ENCODE measurements at regions not wholly inside any gene's neighbourhood (a gene's known extent, or its start where the extent isn't known, plus 50 kb on each side); places are given as distances from the start of the nearest gene placed in this dataset.
"Not testable (repeated sequence)": the region's sequence is repeated elsewhere in the genome, so short reads cannot be mapped to it uniquely, and the experiment has no call there.

GRCh38 chr1:228892200-228892599 is 156.9 kb downstream of the RHOU start:
- DNase-seq (ENCODE audit: low spot score) = not testable (repeated sequence)

GRCh38 chr1:228894442-228894989 is 159.2 kb downstream of the RHOU start:
- no peak for DNase-seq (ENCODE audit: low spot score)

DNA sequence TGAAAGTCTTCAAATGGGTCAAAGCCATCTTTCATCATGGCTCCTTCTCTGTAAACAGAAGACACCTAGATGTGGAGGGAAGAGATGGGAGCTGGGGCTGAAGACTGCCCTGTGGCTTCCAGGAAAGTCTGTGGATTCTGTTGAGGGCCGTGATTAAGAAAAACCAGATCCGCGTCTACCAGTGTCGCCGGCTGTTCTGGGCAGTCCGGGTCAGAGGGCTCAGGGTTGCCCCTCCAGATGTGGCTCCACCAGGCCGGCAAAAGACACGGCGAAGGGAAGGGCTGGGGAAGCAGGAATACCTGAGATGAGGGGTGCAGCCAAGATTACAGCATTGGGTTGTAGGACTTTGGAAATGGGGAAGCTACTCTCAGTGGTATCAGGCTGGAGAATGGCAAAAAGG is 162.6 kb downstream of the RHOU start:
- no peak for DNase-seq (ENCODE audit: low spot score)

DNA sequence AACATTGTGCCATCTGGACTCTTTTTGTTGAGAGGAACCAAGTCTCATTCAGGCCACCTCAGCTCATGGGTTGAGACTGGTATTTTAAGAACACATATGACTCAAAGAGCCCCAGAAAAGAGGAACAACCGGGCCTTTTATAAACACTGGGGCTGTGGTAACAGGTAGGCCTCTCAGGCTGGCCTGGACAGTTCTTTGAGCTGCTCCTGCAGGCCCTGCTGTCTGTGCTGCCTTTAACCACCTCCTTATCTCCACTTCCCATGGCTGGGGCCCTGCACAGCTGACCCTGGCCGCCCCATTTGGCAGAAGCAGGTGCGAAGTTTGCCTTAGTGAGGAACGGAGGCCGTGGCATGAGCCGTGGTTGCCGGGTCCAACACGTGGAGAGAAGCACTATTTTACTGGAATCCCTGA is 163.3 kb downstream of the RHOU start:
- DNase-seq (ENCODE audit: low spot score) = no peak

- DNase-seq (ENCODE audit: low spot score) = no peak
Observed at GRCh38 chr1:228899421-228899956, 164.2 kb downstream of the RHOU start.

- DNase-seq (ENCODE audit: low spot score) = peak; percentile 95
Observed at GRCh38 chr1:228900099-228900885, 165.0 kb downstream of the RHOU start.

DNA sequence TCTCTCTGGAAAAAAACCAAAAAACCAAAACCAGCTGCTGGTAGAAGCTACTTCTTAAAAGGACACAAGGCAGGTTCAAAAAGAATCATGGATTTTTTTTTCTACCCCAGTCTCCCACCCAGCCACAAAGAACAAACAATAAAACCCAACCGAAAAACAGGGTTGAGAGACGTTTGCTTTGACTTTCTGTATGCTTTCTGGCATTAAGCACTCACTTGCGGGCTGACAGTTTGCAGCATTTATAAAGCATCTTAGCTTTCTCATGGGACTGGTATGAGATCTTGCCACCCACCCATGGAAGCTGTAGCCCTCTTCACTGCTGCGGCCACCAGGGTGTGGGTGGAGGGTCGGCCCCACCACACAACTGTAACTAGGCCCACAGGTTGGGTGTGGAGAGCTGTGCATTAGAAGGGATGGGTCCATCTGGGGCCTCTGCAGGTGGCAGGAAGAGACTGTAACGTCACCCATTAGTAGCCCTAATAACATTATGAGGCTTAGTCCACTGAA is 165.7 kb downstream of the RHOU start:
- DNase-seq (ENCODE audit: low spot score) = no peak

DNA sequence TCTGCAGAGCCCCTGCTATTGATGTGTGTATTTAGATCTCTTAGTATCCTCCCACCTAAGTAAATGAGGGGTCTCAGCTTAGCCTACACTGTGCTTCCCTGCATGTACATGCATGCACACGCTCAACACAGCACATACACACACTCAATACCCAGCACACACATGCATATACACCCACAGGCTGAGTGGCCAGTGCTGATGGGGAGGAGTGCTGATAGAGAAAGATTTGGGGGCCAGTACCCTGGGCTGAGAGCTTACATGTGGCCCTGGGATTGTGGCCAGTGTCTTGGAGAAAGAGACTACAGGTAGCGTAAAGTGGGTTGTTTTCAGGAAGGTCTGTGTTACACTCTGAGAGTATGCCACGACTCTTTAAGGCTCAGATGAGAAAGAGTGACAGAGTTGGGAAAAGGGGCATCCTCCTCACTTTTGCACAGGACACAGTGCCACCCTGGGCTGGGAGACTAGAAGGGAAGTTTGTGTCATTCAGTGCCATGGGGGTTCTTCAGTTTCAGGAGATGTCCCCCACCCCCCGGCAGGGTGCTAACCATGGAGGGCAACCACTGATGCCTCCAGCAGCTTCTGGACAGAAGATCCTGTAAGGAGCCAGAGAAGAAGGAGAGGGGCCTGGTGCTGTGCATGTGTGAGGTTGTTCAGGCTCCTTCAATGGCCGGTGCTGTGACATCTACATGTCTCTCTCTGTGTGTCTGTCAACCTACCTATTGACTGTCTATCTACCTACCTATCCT is 166.8 kb downstream of the RHOU start:
- DNase-seq (ENCODE audit: low spot score) = no peak

GRCh38 chr1:228902781-228903433 is 167.6 kb downstream of the RHOU start:
- peak; percentile 97 for DNase-seq (ENCODE audit: low spot score)

DNA sequence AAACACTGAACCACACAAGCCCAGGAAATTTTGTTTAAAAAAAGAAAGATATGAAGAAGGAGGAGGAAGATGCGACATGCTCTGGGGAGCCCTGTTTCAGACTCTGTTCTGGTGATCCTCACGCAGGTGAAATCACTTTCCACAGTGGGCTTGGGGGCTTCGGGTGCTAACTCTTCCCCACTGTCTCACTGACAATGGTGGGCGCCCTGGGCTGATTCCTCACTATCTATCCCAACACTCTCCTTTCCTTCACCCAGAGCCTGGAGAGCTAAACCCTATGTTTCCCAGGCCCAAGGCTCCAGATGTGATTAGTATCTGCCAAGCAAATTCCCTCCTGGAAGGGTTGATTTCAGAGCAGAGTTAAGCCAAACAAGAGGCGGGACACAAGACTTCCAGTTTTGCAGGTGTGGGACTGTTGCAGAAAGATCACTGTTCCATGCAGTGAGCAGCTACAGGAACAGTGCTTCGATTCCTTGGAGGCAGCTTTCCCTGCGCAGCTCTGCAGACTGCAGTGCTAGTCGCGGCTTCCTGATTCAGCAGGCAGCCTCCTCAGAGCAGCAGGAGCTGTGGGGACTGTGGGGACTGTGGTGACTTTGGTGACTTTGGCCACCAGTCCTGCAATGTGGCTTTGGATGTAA is 168.3 kb downstream of the RHOU start:
- no peak for DNase-seq (ENCODE audit: low spot score)

GRCh38 chr1:228904222-228904621 is 168.9 kb downstream of the RHOU start:
- DNase-seq (ENCODE audit: low spot score) = no peak

- no peak for DNase-seq (ENCODE audit: low spot score)
Observed at GRCh38 chr1:228905701-228906101, 170.4 kb downstream of the RHOU start.

GRCh38 chr1:228906223-228906860 is 171.1 kb downstream of the RHOU start:
- DNase-seq (ENCODE audit: low spot score) = no peak

GRCh38 chr1:228911225-228912210 is 176.2 kb downstream of the RHOU start:
- DNase-seq (ENCODE audit: low spot score) = peak; percentile 86

- no peak for DNase-seq (ENCODE audit: low spot score)
Observed at GRCh38 chr1:228913626-228914414, 178.5 kb downstream of the RHOU start.

DNA sequence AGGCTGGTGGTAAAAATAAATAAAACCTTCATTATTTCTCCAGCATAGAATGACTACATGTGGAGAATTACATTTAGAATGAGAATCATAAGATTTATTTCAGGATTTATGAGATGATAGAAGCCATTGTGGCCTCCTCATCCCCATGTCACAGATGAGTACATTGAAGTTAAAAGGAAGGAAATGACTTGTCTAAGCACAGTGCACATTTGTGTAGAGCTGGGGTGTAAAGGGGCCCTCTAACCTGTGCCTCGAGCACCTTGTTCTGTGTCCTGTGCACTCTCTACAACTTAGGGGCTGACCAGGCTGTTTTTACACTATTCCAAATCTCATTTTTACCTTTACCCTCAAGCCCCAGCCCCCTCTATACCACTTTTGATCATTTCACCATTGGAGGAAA is 179.4 kb downstream of the RHOU start:
- no peak for DNase-seq (ENCODE audit: low spot score)

DNA sequence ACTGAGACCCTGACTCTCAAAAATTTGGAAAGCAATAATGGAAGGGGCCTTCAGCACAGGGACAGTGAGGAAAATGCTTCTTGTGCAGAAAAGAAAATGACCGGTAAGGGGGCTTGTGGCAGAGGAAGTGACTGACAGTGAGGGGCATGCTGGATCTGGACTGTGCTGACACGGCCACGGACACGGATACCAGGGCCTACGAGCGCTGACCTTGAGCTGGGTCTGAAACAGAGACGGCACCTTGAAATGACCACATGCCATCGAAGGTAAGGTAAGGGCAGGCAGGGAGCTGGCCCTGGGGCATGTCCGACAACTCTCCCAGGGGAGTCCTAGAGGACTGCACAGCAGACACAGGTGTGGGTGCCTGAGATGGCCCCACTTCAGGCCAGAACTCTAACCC is 182.1 kb downstream of the RHOU start:
- no peak for DNase-seq (ENCODE audit: low spot score)

- no peak for DNase-seq (ENCODE audit: low spot score)
Observed at GRCh38 chr1:228917755-228918154, 182.5 kb downstream of the RHOU start.

GRCh38 chr1:228918335-228918734 is 183.1 kb downstream of the RHOU start:
- DNase-seq (ENCODE audit: low spot score) = no peak
